ENCODE measurements at regions not wholly inside any gene's neighbourhood (a gene's known extent, or its start where the extent isn't known, plus 50 kb on each side); places are given as distances from the start of the nearest gene placed in this dataset.

DNA sequence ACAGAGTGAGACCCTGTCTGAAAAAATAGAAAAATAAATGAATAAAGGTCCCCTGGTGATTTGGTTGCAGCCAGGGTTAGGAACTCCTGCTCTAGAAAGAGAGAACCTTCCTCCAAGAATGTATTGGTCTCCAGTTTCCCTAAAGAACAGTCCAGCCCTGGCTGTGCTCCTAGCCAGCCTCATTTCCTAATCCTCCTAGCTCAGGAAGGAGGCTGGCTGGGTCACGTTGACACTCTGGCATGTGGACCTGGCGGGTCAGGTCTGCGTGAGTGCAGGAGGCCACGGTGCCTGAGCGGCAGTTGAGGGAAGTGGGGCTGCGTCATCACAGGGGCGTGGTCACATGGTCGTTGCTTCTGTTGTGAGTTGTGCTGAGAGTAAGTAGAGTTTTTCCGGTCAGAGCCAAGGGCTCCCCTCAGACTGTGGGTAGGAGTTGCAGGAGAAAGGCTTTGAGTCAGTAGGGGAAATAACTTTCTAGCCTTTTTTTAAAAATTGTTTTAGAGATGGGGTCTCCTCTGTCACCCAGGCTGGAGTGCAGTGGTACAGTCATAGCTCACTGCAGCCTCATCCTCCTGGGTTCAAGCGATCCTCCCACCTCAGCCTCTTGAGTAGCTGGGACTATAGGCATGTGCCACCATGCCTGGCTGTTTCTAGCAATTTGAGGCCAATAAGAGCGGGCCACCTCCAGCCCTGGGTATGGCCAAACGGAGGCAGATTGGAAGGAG is 194.0 kb upstream of the CIBAR2 start:
- TF ChIP-seq, protein P1, sequence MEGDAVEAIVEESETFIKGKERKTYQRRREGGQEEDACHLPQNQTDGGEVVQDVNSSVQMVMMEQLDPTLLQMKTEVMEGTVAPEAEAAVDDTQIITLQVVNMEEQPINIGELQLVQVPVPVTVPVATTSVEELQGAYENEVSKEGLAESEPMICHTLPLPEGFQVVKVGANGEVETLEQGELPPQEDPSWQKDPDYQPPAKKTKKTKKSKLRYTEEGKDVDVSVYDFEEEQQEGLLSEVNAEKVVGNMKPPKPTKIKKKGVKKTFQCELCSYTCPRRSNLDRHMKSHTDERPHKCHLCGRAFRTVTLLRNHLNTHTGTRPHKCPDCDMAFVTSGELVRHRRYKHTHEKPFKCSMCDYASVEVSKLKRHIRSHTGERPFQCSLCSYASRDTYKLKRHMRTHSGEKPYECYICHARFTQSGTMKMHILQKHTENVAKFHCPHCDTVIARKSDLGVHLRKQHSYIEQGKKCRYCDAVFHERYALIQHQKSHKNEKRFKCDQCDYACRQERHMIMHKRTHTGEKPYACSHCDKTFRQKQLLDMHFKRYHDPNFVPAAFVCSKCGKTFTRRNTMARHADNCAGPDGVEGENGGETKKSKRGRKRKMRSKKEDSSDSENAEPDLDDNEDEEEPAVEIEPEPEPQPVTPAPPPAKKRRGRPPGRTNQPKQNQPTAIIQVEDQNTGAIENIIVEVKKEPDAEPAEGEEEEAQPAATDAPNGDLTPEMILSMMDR (IDR thresholded peaks at IDR 0.05 in 4 of 5, conservative IDR thresholded peaks at IDR 0.05 in 1 of 5): no peak
- TF ChIP-seq POLR2A (IDR thresholded peaks at IDR 0.05): peak; percentile 37 to 41
